ENCODE measurements at regions not wholly inside any gene's neighbourhood (a gene's known extent, or its start where the extent isn't known, plus 50 kb on each side); places are given as distances from the start of the nearest gene placed in this dataset.

- peaks cover 0 to 3% (median 0%) of the 10 kb centered on the region in 4 donors for H3K27me3 ChIP-seq (ENCODE audit: control insufficient read depth in 4 of 4, insufficient read depth in 4 of 4, low read length in 3 of 4)
- WGBS, result 86% methylated on average over 5 of the region's 5 CpGs
Observed at GRCh38 chr9:88759364-88759763, 224.4 kb downstream of the NXNL2 start.

More at GRCh38 chr9:88759364-88759763, 224.4 kb downstream of the NXNL2 start:
- Histone ChIP-seq H3K9ac (ENCODE audit: low read depth in 1 of 2, low read length in 2 of 2) (no peak overlapping the region), H3K4me1 (ENCODE audit: control insufficient read depth in 4 of 4, insufficient read depth in 4 of 4, low read length in 3 of 4) (no peaks in the 10 kb centered on the region), H3K9me3 (ENCODE audit: control insufficient read depth in 4 of 4, low read length in 3 of 4) (no peaks in the 10 kb centered on the region), H3K27ac (ENCODE audit: low read depth in 1 of 2, low read length in 2 of 2) (no peak overlapping the region), H3K36me3 (ENCODE audit: control insufficient read depth in 4 of 4, insufficient read depth in 3 of 4, low read depth in 1 of 4, low read length in 3 of 4) (no peaks in the 10 kb centered on the region), H3K4me3 (ENCODE audit: low read depth in 1 of 3, low read length in 3 of 3) (no peak overlapping the region)
- TF ChIP-seq EGR1 (IDR thresholded peaks at IDR 0.05; ENCODE audit: low read depth in 2 of 2) (no peak), SP1 (IDR thresholded peaks at IDR 0.05) (no peak), HNF4A (conservative IDR thresholded peaks at IDR 0.05) (no peak), YY1 (IDR thresholded peaks at IDR 0.05) (no peak), GABPA (IDR thresholded peaks at IDR 0.05 in 1 of 2, conservative IDR thresholded peaks at IDR 0.05 in 1 of 2) (no peak), HNF4G (IDR thresholded peaks at IDR 0.05) (no peak), ZBTB33 (IDR thresholded peaks at IDR 0.05) (no peak), RXRA (IDR thresholded peaks at IDR 0.05) (no peak), FOXA2 (IDR thresholded peaks at IDR 0.05) (no peak), FOXA1 (IDR thresholded peaks at IDR 0.05) (no peak)
- TF ChIP-seq, protein P1, sequence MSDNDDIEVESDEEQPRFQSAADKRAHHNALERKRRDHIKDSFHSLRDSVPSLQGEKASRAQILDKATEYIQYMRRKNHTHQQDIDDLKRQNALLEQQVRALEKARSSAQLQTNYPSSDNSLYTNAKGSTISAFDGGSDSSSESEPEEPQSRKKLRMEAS (IDR thresholded peaks at IDR 0.05), result no peak
- TF ChIP-seq, protein P2, sequence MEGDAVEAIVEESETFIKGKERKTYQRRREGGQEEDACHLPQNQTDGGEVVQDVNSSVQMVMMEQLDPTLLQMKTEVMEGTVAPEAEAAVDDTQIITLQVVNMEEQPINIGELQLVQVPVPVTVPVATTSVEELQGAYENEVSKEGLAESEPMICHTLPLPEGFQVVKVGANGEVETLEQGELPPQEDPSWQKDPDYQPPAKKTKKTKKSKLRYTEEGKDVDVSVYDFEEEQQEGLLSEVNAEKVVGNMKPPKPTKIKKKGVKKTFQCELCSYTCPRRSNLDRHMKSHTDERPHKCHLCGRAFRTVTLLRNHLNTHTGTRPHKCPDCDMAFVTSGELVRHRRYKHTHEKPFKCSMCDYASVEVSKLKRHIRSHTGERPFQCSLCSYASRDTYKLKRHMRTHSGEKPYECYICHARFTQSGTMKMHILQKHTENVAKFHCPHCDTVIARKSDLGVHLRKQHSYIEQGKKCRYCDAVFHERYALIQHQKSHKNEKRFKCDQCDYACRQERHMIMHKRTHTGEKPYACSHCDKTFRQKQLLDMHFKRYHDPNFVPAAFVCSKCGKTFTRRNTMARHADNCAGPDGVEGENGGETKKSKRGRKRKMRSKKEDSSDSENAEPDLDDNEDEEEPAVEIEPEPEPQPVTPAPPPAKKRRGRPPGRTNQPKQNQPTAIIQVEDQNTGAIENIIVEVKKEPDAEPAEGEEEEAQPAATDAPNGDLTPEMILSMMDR (IDR thresholded peaks at IDR 0.05; ENCODE audit: low read depth, low read length, missing input control), result no peak
- TF ChIP-seq, protein P3, sequence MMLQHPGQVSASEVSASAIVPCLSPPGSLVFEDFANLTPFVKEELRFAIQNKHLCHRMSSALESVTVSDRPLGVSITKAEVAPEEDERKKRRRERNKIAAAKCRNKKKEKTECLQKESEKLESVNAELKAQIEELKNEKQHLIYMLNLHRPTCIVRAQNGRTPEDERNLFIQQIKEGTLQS (IDR thresholded peaks at IDR 0.05), result no peak
- TF ChIP-seq, protein P4, sequence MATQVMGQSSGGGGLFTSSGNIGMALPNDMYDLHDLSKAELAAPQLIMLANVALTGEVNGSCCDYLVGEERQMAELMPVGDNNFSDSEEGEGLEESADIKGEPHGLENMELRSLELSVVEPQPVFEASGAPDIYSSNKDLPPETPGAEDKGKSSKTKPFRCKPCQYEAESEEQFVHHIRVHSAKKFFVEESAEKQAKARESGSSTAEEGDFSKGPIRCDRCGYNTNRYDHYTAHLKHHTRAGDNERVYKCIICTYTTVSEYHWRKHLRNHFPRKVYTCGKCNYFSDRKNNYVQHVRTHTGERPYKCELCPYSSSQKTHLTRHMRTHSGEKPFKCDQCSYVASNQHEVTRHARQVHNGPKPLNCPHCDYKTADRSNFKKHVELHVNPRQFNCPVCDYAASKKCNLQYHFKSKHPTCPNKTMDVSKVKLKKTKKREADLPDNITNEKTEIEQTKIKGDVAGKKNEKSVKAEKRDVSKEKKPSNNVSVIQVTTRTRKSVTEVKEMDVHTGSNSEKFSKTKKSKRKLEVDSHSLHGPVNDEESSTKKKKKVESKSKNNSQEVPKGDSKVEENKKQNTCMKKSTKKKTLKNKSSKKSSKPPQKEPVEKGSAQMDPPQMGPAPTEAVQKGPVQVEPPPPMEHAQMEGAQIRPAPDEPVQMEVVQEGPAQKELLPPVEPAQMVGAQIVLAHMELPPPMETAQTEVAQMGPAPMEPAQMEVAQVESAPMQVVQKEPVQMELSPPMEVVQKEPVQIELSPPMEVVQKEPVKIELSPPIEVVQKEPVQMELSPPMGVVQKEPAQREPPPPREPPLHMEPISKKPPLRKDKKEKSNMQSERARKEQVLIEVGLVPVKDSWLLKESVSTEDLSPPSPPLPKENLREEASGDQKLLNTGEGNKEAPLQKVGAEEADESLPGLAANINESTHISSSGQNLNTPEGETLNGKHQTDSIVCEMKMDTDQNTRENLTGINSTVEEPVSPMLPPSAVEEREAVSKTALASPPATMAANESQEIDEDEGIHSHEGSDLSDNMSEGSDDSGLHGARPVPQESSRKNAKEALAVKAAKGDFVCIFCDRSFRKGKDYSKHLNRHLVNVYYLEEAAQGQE (IDR thresholded peaks at IDR 0.05), result no peak
- DNase-seq (ENCODE audit: low spot score), result no peak

All from liver (tissue), 8 donors.